ENCODE measurements at regions not wholly inside any gene's neighbourhood (a gene's known extent, or its start where the extent isn't known, plus 50 kb on each side); places are given as distances from the start of the nearest gene placed in this dataset.

GRCh38 chr1:244106837-244107493 lies 55.9 kb downstream of the ZBTB18 start:
- Mint-ChIP-seq H3K4me1 (no peaks in the 10 kb centered on the region), H3K9me3 (no peaks in the 10 kb centered on the region), H3K27ac (no peak overlapping the region), H3K27me3 (peaks cover 25% of the 10 kb centered on the region), H3K36me3 (ENCODE audit: low read depth) (no peaks in the 10 kb centered on the region), H3K4me3 (no peak overlapping the region)
- ATAC-seq (replicated peaks), result no peak

GRCh38 chr1:244111027-244111426 lies 59.9 kb downstream of the ZBTB18 start:
- Mint-ChIP-seq H3K4me1 (no peaks in the 10 kb centered on the region), H3K9me3 (no peaks in the 10 kb centered on the region), H3K36me3 (ENCODE audit: low read depth) (no peaks in the 10 kb centered on the region), H3K27ac (no peak overlapping the region), H3K27me3 (peaks cover 5% of the 10 kb centered on the region), H3K4me3 (no peak overlapping the region)
- ATAC-seq (replicated peaks), result no peak

GRCh38 chr1:244112041-244112440 lies 61.0 kb downstream of the ZBTB18 start:
- Mint-ChIP-seq H3K27ac (no peak overlapping the region), H3K9me3 (no peaks in the 10 kb centered on the region), H3K36me3 (ENCODE audit: low read depth) (no peaks in the 10 kb centered on the region), H3K27me3 (peaks cover 9% of the 10 kb centered on the region), H3K4me1 (no peaks in the 10 kb centered on the region), H3K4me3 (no peak overlapping the region)
- ATAC-seq (replicated peaks), result no peak

DNA sequence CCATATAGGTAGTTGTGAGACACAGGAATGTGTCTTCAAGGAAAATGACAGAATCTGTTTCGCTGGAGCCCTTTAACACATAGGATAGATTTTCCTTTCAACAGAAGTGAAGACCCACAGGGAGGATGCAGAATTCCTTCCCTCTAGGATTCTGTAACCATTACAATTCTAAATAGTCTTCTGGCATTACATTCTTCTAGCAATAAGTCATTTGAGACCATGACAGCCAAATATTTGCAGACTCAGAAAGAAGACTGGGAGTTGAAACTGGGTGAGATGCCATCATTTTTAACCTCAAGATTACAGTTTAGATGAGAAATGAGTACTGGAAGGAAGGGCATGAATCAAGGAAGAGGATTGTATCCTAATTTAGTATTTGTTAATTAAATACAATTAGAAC lies 61.6 kb downstream of the ZBTB18 start:
- no peaks in the 10 kb centered on the region for H3K36me3 Mint-ChIP-seq (ENCODE audit: low read depth)
- H3K4me1 Mint-ChIP-seq, result no peaks in the 10 kb centered on the region
- no peak for ATAC-seq (replicated peaks)
- H3K4me3 Mint-ChIP-seq, result no peak overlapping the region
- H3K9me3 Mint-ChIP-seq, result no peaks in the 10 kb centered on the region
- H3K27me3 Mint-ChIP-seq, result peaks cover 9% of the 10 kb centered on the region
- H3K27ac Mint-ChIP-seq, result no peak overlapping the region

DNA sequence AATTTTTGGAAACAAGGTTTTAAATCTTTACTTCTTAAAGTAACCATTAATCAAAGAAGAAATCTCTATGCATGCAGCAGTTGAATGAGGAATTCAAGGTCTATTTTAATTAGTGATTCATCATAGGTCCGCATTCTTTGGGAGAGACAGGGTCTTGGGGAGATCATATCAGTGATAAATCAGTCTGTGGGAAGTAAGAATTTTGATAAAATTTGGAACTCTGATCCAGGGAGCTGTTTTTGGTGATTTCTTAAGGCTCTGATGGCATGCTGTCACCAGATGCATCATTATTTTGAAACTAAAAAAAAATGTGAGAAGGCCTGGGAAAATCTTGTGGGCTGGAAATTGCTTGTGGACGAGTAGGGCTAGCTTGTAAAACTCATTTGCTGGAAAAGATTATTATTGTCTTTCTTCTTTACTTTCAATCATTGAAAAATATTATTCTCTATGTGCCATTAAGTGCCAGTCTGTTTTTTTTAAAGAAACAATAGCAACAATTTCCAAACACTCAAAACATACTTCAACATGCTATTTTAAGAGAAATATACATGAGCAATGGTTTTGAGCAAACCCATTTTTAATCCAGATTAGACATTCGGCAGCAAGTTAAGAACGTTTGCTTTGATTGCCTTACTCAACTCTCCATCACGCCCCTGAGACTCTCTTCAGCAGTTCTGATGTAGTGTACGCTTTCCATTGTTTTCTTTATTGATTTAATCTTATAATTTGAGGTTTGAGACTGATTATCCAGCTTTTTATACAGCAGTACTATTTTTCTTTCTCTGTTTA lies 62.6 kb downstream of the ZBTB18 start:
- H3K27me3 Mint-ChIP-seq, result peaks cover 12% of the 10 kb centered on the region
- no peaks in the 10 kb centered on the region for H3K36me3 Mint-ChIP-seq (ENCODE audit: low read depth)
- no peak overlapping the region for H3K27ac Mint-ChIP-seq
- ATAC-seq (replicated peaks), result no peak
- H3K4me3 Mint-ChIP-seq, result no peak overlapping the region
- no peaks in the 10 kb centered on the region for H3K4me1 Mint-ChIP-seq
- H3K9me3 Mint-ChIP-seq, result no peaks in the 10 kb centered on the region

- no peaks in the 10 kb centered on the region for H3K4me1 Mint-ChIP-seq
- H3K4me3 Mint-ChIP-seq, result no peak overlapping the region
- H3K9me3 Mint-ChIP-seq, result no peaks in the 10 kb centered on the region
- H3K27ac Mint-ChIP-seq, result no peak overlapping the region
- H3K27me3 Mint-ChIP-seq, result peaks cover 16% of the 10 kb centered on the region
- H3K36me3 Mint-ChIP-seq (ENCODE audit: low read depth), result no peaks in the 10 kb centered on the region
- ATAC-seq (replicated peaks), result no peak
These were observed 63.8 kb downstream of the ZBTB18 start for GRCh38 chr1:244114892-244115291.

- Mint-ChIP-seq H3K36me3 (ENCODE audit: low read depth) (no peaks in the 10 kb centered on the region), H3K27ac (no peak overlapping the region), H3K4me1 (no peaks in the 10 kb centered on the region), H3K9me3 (no peaks in the 10 kb centered on the region), H3K4me3 (no peak overlapping the region), H3K27me3 (peaks cover 19% of the 10 kb centered on the region)
- no peak for ATAC-seq (replicated peaks)
These were observed 65.9 kb downstream of the ZBTB18 start for GRCh38 chr1:244116946-244117345.

DNA sequence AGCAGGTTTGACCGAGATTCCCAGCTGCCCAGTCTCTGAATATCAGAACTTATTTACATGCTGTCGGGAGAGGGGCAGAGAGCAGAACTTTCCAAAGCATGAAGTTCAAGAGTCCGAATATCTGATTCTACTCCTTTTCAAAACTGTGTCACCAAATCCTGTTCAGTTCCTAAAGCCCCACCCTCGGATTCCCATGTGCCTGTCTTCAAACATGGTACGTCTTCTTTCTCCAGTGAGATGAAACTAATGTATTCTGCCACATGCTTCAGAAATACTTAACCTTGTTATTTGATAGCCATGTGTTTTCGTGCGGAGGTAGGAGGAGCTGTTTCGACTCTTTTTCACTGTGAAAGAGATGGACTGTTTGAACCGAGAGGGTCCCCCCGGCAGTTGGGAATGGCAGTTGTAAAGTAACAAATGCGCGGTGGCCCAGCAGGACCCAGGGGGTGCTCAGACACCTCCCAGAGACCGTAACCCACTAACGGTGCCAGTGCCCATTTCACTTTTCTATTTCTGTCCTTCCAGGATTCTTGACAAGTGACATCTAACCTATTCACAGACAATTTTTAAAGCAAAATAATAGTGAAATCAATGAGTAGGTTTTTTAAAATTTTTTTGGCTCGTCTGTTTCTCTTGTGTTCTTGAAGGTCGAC lies 67.2 kb downstream of the ZBTB18 start:
- Mint-ChIP-seq H3K27me3 (peaks cover 22% of the 10 kb centered on the region), H3K4me3 (no peak overlapping the region), H3K36me3 (ENCODE audit: low read depth) (no peaks in the 10 kb centered on the region), H3K9me3 (no peaks in the 10 kb centered on the region), H3K27ac (no peak overlapping the region), H3K4me1 (no peaks in the 10 kb centered on the region)
- ATAC-seq (replicated peaks), result no peak

- Mint-ChIP-seq H3K9me3 (peaks cover 5% of the 10 kb centered on the region), H3K27me3 (peaks cover 27% of the 10 kb centered on the region), H3K36me3 (ENCODE audit: low read depth) (no peaks in the 10 kb centered on the region), H3K4me1 (no peaks in the 10 kb centered on the region), H3K4me3 (no peak overlapping the region), H3K27ac (no peak overlapping the region)
- ATAC-seq (replicated peaks), result no peak
These were observed 77.7 kb downstream of the ZBTB18 start for GRCh38 chr1:244128591-244129383.

DNA sequence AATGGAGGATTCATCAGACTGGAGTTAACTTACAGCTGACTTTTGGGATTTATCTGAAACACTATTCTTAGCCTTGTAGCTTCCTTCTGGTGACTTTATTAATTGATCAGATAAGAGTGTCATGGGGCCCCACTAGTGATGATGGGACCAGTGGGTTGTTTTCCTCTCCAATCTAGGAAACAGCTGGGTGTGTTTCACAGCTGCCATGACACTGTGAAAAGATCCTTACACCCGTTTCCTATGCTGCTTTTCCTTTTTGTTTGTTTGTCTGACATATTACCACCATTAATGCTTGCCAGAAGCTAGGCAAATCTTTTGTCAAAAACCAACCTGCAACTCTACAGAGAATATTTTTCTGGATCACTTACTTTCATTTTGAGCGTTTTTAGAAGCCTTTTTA lies 86.2 kb downstream of the ZBTB18 start:
- Mint-ChIP-seq H3K4me3 (peak overlapping the region; percentile 66), H3K4me1 (peaks cover 11% of the 10 kb centered on the region), H3K36me3 (ENCODE audit: low read depth) (no peaks in the 10 kb centered on the region), H3K27ac (no peak overlapping the region), H3K9me3 (no peaks in the 10 kb centered on the region), H3K27me3 (peaks cover 23% of the 10 kb centered on the region)
- ATAC-seq (replicated peaks), result no peak

- Mint-ChIP-seq H3K4me1 (peaks cover 11% of the 10 kb centered on the region), H3K36me3 (ENCODE audit: low read depth) (no peaks in the 10 kb centered on the region), H3K27me3 (peaks cover 19% of the 10 kb centered on the region), H3K4me3 (peak overlapping the region; percentile 66), H3K27ac (no peak overlapping the region), H3K9me3 (no peaks in the 10 kb centered on the region)
- ATAC-seq (replicated peaks), result no peak
These were observed 86.6 kb downstream of the ZBTB18 start for GRCh38 chr1:244137725-244138124.

DNA sequence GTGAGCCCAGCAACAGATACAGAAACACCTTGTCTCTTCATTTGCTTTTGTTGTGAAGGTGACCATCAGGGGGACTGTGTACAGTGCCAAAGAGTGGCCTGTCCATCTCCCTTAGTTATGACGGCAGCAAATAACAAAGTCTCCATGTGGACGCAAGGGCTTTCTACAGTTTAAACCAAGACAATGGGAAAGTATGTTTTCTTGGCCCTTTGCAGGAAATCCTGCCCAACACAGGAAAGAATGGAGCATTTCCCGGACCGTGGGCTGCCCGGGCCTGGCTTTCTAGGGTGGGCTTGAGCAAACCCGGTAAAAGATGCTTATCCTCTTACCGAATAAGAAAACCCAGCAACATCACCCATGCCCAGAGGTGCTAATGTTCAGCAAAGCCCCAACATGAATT lies 87.3 kb downstream of the ZBTB18 start:
- Mint-ChIP-seq H3K36me3 (ENCODE audit: low read depth) (no peaks in the 10 kb centered on the region), H3K4me3 (peak overlapping the region; percentile 66), H3K4me1 (peaks cover 11% of the 10 kb centered on the region), H3K27ac (no peak overlapping the region), H3K27me3 (peaks cover 15% of the 10 kb centered on the region), H3K9me3 (no peaks in the 10 kb centered on the region)
- no peak for ATAC-seq (replicated peaks)

DNA sequence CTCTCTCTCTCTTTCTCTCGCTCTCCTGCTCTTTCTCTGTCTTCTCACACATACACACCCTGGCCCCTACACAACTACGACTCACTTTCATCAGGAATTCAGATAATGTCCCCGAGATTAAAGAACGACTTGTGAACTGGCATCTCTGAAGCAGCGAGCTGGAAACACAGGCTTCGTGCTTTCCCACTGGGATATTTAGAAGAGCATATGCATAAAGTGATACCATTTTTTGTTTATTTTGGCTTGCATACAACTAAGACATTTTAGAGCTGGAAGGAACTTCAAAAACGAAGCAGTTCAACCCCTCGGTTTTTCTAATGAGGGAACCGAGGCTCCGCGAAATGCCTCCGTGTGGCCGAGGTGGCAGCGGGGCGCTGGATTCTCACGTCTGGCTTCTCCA lies 88.6 kb downstream of the ZBTB18 start:
- H3K27ac Mint-ChIP-seq, result no peak overlapping the region
- H3K36me3 Mint-ChIP-seq (ENCODE audit: low read depth), result no peaks in the 10 kb centered on the region
- peaks cover 13% of the 10 kb centered on the region for H3K27me3 Mint-ChIP-seq
- no peaks in the 10 kb centered on the region for H3K9me3 Mint-ChIP-seq
- no peak for ATAC-seq (replicated peaks)
- H3K4me1 Mint-ChIP-seq, result peaks cover 11% of the 10 kb centered on the region
- H3K4me3 Mint-ChIP-seq, result no peak overlapping the region

GRCh38 chr1:244140420-244140819 lies 89.3 kb downstream of the ZBTB18 start:
- ATAC-seq (replicated peaks), result no peak
- H3K27ac Mint-ChIP-seq, result no peak overlapping the region
- H3K4me1 Mint-ChIP-seq, result peaks cover 11% of the 10 kb centered on the region
- peaks cover 13% of the 10 kb centered on the region for H3K27me3 Mint-ChIP-seq
- no peaks in the 10 kb centered on the region for H3K9me3 Mint-ChIP-seq
- H3K36me3 Mint-ChIP-seq (ENCODE audit: low read depth), result no peaks in the 10 kb centered on the region
- H3K4me3 Mint-ChIP-seq, result no peak overlapping the region
